Inflammatory macrophage treated with lipopolysaccharide for 1 hour (primary cell): ENCODE measurements at regions not wholly inside any gene's neighbourhood (a gene's known extent, or its start where the extent isn't known, plus 50 kb on each side); places are given as distances from the start of the nearest gene placed in this dataset.

Experiments used
- DNase-seq, 2 donors: peaks; one replicate each; pipeline ENCODE4 v3.0.0-alpha.2; 2020 to 2022

DNA sequence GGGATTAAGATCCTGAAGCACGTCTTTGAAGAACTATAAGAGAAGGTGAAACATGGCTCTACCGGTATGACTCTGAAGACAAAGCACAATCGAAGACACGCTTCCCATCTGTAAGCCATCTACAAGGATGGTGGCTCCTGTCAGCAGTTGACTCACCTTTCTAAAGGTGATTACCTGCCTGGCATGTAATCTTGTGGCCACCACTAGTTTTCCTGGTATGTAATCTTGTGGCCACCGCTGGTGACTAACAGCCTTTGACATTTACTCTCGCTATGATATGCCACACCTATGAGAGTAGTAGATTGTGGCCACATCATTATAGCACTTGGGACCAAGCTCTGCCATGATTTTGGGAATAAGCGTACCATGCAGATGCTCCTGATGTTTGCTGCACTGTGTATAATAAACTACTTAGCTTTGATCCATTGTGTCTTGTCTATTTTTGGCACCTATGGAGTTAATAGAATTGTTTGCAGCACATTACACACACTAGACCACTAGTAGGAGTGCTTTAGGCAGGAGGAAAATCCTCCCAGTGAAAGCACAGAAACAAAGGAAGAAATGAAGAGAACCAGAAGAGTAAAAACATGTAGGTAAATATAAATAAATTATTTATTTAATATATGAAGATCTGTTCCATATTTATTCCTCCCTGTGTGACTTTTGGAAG lies 59.8 kb downstream of the VAX1 start:
- no peak for DNase-seq

GRCh38 chr10:117075064-117075463 lies 63.0 kb downstream of the VAX1 start:
- DNase-seq = peak in 1 of 2 donors; percentile 14

- DNase-seq = peak in 1 of 2 donors; percentile 18
These were observed 63.4 kb downstream of the VAX1 start for GRCh38 chr10:117074621-117075020.

DNA sequence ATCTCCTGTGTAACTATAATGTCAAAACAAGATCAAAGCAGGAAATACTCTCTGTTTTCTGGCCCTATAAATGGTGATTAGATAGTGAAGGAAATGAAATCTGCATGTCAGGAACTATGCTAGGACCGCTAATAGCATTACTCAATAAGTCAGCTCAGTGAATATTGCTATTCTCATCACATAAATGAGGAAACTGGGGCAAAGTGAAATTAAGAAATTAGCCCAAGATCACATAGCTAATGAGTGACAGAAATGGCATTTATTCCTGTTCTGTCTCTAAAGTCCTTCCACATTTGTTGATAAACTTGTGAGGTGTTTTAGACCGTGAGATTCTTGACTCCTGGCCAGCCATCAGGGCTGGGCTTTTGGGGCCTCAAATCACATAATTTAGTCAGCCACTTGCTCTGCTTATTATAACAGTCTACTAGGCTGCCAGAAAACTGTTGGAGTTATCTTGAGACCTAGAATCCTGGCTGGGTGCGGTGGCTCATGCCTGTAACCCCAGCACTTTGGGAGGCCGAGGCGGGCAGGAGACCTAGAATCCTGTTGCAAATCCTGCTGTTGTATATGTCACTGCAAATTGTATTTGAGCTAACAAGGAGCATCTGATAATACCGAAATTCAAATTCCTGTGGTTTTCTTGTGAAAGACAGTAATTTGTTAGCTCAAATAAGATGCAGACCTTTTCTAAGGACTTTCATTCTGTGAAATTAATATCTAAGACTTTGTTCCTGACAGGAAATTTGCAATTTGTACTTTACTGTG lies 66.5 kb upstream of the SHTN1 start:
- DNase-seq = peak; percentile 50 to 59
